Caco-2 (cell line): ENCODE measurements at regions not wholly inside any gene's neighbourhood (a gene's known extent, or its start where the extent isn't known, plus 50 kb on each side); places are given as distances from the start of the nearest gene placed in this dataset.

Experiments used
- BruUV-seq: library from RNA; stranded (reverse); fragments of 400-500 nt; replicated peaks from 2 replicates; lab custom pipeline; 2021; lab: Mats Ljungman, UMichigan
- CTCF ChIA-PET: fragments of 300-600 bp; sonication (Branson Sonifier 250); formaldehyde crosslinking; loops from one replicate; lab custom pipeline; 2022; ENCODE audit warnings: antibody characterized with exemption; lab: Charles Lee
- POLR2A ChIA-PET: fragments of 300-600 bp; sonication (Branson Sonifier 250); formaldehyde crosslinking; loops from one replicate; lab custom pipeline; 2022; ENCODE audit warnings: antibody characterized with exemption; lab: Charles Lee
- DNase-seq, 2 experiments: peaks; one replicate each; pipeline versions ENCODE4 v3.0.0 to v3.0.0-alpha.2; 2020 to 2022
- H3K27me3 ChIP-seq: replicated peaks from 2 replicates; pipeline ENCODE4 v1.6.0; 2011; ENCODE audit warnings: low read length; ENCODE audit not compliant: control insufficient read depth, insufficient read depth
- H3K36me3 ChIP-seq: 2 replicates; pipeline ENCODE4 v1.5.1; 2011; ENCODE audit warnings: low read length; ENCODE audit not compliant: control insufficient read depth, insufficient read depth
- H3K4me1 ChIP-seq: fragments of 250-450 bp; sonication (Bioruptor Pico); 2 replicates; pipeline ENCODE4 v1.5.1; 2020; ENCODE audit warnings: mild to moderate bottlenecking
- H3K4me3 ChIP-seq: 2 replicates; pipeline ENCODE4 v1.5.1; 2011; ENCODE audit warnings: low read depth, mild to moderate bottlenecking, control low read depth, low read length
- H3K9me3 ChIP-seq: fragments of 250-450 bp; sonication (Bioruptor Pico); 2 replicates; pipeline ENCODE4 v1.5.1; 2020; ENCODE audit warnings: mild to moderate bottlenecking, moderate library complexity
- H3K27ac Mint-ChIP-seq: one replicate; pipeline ENCODE4 v1.8.0; 2022; ENCODE audit warnings: mixed read lengths; ENCODE audit not compliant: unreplicated experiment
- H3K27me3 Mint-ChIP-seq: one replicate; pipeline ENCODE4 v1.8.0; 2022; ENCODE audit warnings: mixed read lengths; ENCODE audit not compliant: insufficient read depth, unreplicated experiment
- H3K36me3 Mint-ChIP-seq: one replicate; pipeline ENCODE4 v1.8.0; 2022; ENCODE audit warnings: mild to moderate bottlenecking, mixed read lengths; ENCODE audit not compliant: insufficient read depth, unreplicated experiment
- H3K4me1 Mint-ChIP-seq: one replicate; pipeline ENCODE4 v1.8.0; 2022; ENCODE audit warnings: low read depth, mixed read lengths; ENCODE audit not compliant: unreplicated experiment
- H3K4me3 Mint-ChIP-seq: one replicate; pipeline ENCODE4 v1.8.0; 2022; ENCODE audit warnings: mild to moderate bottlenecking, moderate library complexity, mixed read lengths; ENCODE audit not compliant: unreplicated experiment
- H3K9me3 Mint-ChIP-seq: one replicate; pipeline ENCODE4 v1.8.0; 2022; ENCODE audit warnings: mixed read lengths; ENCODE audit not compliant: unreplicated experiment
- CTCF ChIP-seq, 2 experiments: fragments of 200-600 bp in 1 of 2; IDR thresholded peaks; 1 replicate in 1 of 2; 2 replicates in 1 of 2; pipeline versions ENCODE4 v1.5.1 to v1.8.0; 2011 to 2022; ENCODE audit warnings: antibody characterized with exemption in 1 of 2, control low read depth in 1 of 2, inconsistent platforms in 1 of 2, low read depth in 1 of 2, low read length in 1 of 2, mild to moderate bottlenecking in 1 of 2, moderate library complexity in 1 of 2; ENCODE audit not compliant: insufficient read depth in 1 of 2, severe bottlenecking in 1 of 2, unreplicated experiment in 1 of 2
- intact Hi-C: fragments of 100-400 bp; cut with micrococcal nuclease; formaldehyde crosslinking; loops from one replicate; pipeline ENCODE4 v1.10.0; 2022; ENCODE audit not compliant: unreplicated experiment

GRCh38 chr1:83561346-83561745, 437.6 kb downstream of the TTLL7 start:
- H3K4me1 ChIP-seq = no peaks in the 10 kb centered on the region
- H3K4me3 ChIP-seq = no peak overlapping the region
- CTCF ChIA-PET = no interaction called here
- H3K36me3 Mint-ChIP-seq = no peaks in the 10 kb centered on the region
- H3K9me3 Mint-ChIP-seq = no peaks in the 10 kb centered on the region
- TF ChIP-seq CTCF (IDR thresholded peaks at IDR 0.05; ENCODE audit: insufficient read depth in 1 of 2, low read depth in 1 of 2, low read length in 1 of 2, severe bottlenecking in 1 of 2, unreplicated experiment in 1 of 2) = no peak
- BruUV-seq = no TSS peak
- no peak overlapping the region for H3K27ac Mint-ChIP-seq
- intact Hi-C loops = no loop called here
- H3K4me3 Mint-ChIP-seq = no peak overlapping the region
- DNase-seq = no peak
- no peaks in the 10 kb centered on the region for H3K9me3 ChIP-seq
- H3K27me3 ChIP-seq = no peaks in the 10 kb centered on the region
- no peaks in the 10 kb centered on the region for H3K36me3 ChIP-seq
- POLR2A ChIA-PET = no interaction called here
- H3K27me3 Mint-ChIP-seq = peaks cover 9% of the 10 kb centered on the region
- no peaks in the 10 kb centered on the region for H3K4me1 Mint-ChIP-seq

- Histone ChIP-seq H3K36me3 (no peaks in the 10 kb centered on the region), H3K9me3 (no peaks in the 10 kb centered on the region), H3K4me3 (no peak overlapping the region), H3K27me3 (no peaks in the 10 kb centered on the region), H3K4me1 (no peaks in the 10 kb centered on the region)
- no peaks in the 10 kb centered on the region for H3K9me3 Mint-ChIP-seq
- intact Hi-C loops = no loop called here
- DNase-seq = no peak
- POLR2A ChIA-PET = no interaction called here
- H3K27me3 Mint-ChIP-seq = peaks cover 6% of the 10 kb centered on the region
- CTCF ChIA-PET = no interaction called here
- H3K4me1 Mint-ChIP-seq = no peaks in the 10 kb centered on the region
- H3K27ac Mint-ChIP-seq = no peak overlapping the region
- no TSS peak for BruUV-seq
- no peak overlapping the region for H3K4me3 Mint-ChIP-seq
- no peak for TF ChIP-seq CTCF (IDR thresholded peaks at IDR 0.05; ENCODE audit: insufficient read depth in 1 of 2, low read depth in 1 of 2, low read length in 1 of 2, severe bottlenecking in 1 of 2, unreplicated experiment in 1 of 2)
- no peaks in the 10 kb centered on the region for H3K36me3 Mint-ChIP-seq
These were observed 439.6 kb downstream of the TTLL7 start for GRCh38 chr1:83559129-83559840.

- DNase-seq = no peak
- POLR2A ChIA-PET = no interaction called here
- Mint-ChIP-seq H3K27ac (no peak overlapping the region), H3K36me3 (no peaks in the 10 kb centered on the region), H3K27me3 (peaks cover 2% of the 10 kb centered on the region), H3K9me3 (no peaks in the 10 kb centered on the region), H3K4me3 (no peak overlapping the region), H3K4me1 (no peaks in the 10 kb centered on the region)
- TF ChIP-seq CTCF (IDR thresholded peaks at IDR 0.05; ENCODE audit: insufficient read depth in 1 of 2, low read depth in 1 of 2, low read length in 1 of 2, severe bottlenecking in 1 of 2, unreplicated experiment in 1 of 2) = no peak
- BruUV-seq = no TSS peak
- intact Hi-C loops = no loop called here
- H3K9me3 ChIP-seq = no peaks in the 10 kb centered on the region
- CTCF ChIA-PET = no interaction called here
- no peak overlapping the region for H3K4me3 ChIP-seq
- no peaks in the 10 kb centered on the region for H3K4me1 ChIP-seq
- H3K36me3 ChIP-seq = no peaks in the 10 kb centered on the region
- no peaks in the 10 kb centered on the region for H3K27me3 ChIP-seq
These were observed 443.1 kb downstream of the TTLL7 start for GRCh38 chr1:83555871-83556270.
